Stimulated activated CD8-positive, alpha-beta memory T cell treated with anti-CD3 and anti-CD28 coated beads, Interleukin-7, amount 100 ng/mL, for 24 hours (primary cell): ENCODE measurements at regions not wholly inside any gene's neighbourhood (a gene's known extent, or its start where the extent isn't known, plus 50 kb on each side); places are given as distances from the start of the nearest gene placed in this dataset.

Experiments
- DNase-seq: peaks from one replicate; pipeline ENCODE4 v3.0.0-alpha.2; 2020; ENCODE audit warnings: low read depth

- no peak for DNase-seq
Observed at GRCh38 chr13:29999492-30000369, 149.3 kb upstream of the UBL3 start.

GRCh38 chr13:29996316-29996715, 145.9 kb upstream of the UBL3 start:
- no peak for DNase-seq

- no peak for DNase-seq
Observed at GRCh38 chr13:29994911-29995595, 144.6 kb upstream of the UBL3 start.

- no peak for DNase-seq
Observed at GRCh38 chr13:29993716-29994488, 143.5 kb upstream of the UBL3 start.

- DNase-seq = no peak
Observed at GRCh38 chr13:29993196-29993595, 142.8 kb upstream of the UBL3 start.

- no peak for DNase-seq
Observed at GRCh38 chr13:29991343-29991742, 140.9 kb upstream of the UBL3 start.

- no peak for DNase-seq
Observed at GRCh38 chr13:29987340-29987739, 136.9 kb upstream of the UBL3 start.

GRCh38 chr13:29980339-29980738, 129.9 kb upstream of the UBL3 start:
- no peak for DNase-seq

- DNase-seq = no peak
Observed at GRCh38 chr13:29978211-29978610, 127.8 kb upstream of the UBL3 start.

GRCh38 chr13:29977476-29978120, 127.2 kb upstream of the UBL3 start:
- no peak for DNase-seq

- no peak for DNase-seq
Observed at GRCh38 chr13:29976535-29976934, 126.1 kb upstream of the UBL3 start.

- DNase-seq = no peak
Observed at GRCh38 chr13:29975283-29975682, 124.9 kb upstream of the UBL3 start.

GRCh38 chr13:29969286-29969685, 118.9 kb upstream of the UBL3 start:
- DNase-seq = no peak

- no peak for DNase-seq
Observed at GRCh38 chr13:29964181-29964845, 113.9 kb upstream of the UBL3 start.

- no peak for DNase-seq
Observed at GRCh38 chr13:29963089-29963488, 112.7 kb upstream of the UBL3 start.

- no peak for DNase-seq
Observed at GRCh38 chr13:29961036-29961670, 110.7 kb upstream of the UBL3 start.

- DNase-seq = no peak
Observed at GRCh38 chr13:29959603-29960002, 109.2 kb upstream of the UBL3 start.

GRCh38 chr13:29959086-29959485, 108.7 kb upstream of the UBL3 start:
- no peak for DNase-seq

GRCh38 chr13:29958476-29958875, 108.1 kb upstream of the UBL3 start:
- DNase-seq = no peak

- DNase-seq = no peak
Observed at GRCh38 chr13:29957320-29957719, 106.9 kb upstream of the UBL3 start.

GRCh38 chr13:29956853-29957252, 106.4 kb upstream of the UBL3 start:
- DNase-seq = no peak
